ENCODE measurements at regions not wholly inside any gene's neighbourhood (a gene's known extent, or its start where the extent isn't known, plus 50 kb on each side); places are given as distances from the start of the nearest gene placed in this dataset.

GRCh38 chr5:20340126-20340525 is 352.1 kb upstream of the CDH18 start:
- Histone ChIP-seq H3K4ac (ENCODE audit: low read depth, low read length) (no peak overlapping the region), H3K27ac (ENCODE audit: insufficient read length, low read depth, low read length) (no peak overlapping the region), H3K27me3 (ENCODE audit: insufficient read depth, low read length) (no peaks in the 10 kb centered on the region), H2AFZ (ENCODE audit: low read length) (no peak overlapping the region), H3K79me1 (ENCODE audit: insufficient read depth, low read depth, low read length, poor library complexity, severe bottlenecking) (no peaks in the 10 kb centered on the region), H2AK5ac (ENCODE audit: insufficient read length, low read length) (no peak overlapping the region), H2BK12ac (ENCODE audit: insufficient read length, low read depth, low read length) (no peak overlapping the region), H3K23ac (ENCODE audit: insufficient read length, low read depth, low read length) (no peak overlapping the region), H3K56ac (ENCODE audit: insufficient read length, low read depth, low read length) (no peak overlapping the region), H2BK15ac (ENCODE audit: low read depth, low read length) (no peak overlapping the region), H2BK20ac (ENCODE audit: low read depth, low read length, poor library complexity, severe bottlenecking) (no peak overlapping the region), H3K23me2 (ENCODE audit: insufficient read length, low read depth, low read length, poor library complexity, severe bottlenecking) (no peaks in the 10 kb centered on the region), H3K9me3 (ENCODE audit: control insufficient read depth, low read depth, low read length) (no peaks in the 10 kb centered on the region), H3K4me1 (ENCODE audit: insufficient read depth, low read length) (no peaks in the 10 kb centered on the region), H4K91ac (ENCODE audit: insufficient read length, low read depth, low read length) (no peak overlapping the region), H4K5ac (ENCODE audit: insufficient read length, low read depth, low read length) (no peak overlapping the region), H2BK120ac (ENCODE audit: low read depth, low read length, poor library complexity, severe bottlenecking) (no peak overlapping the region), H3K9ac (ENCODE audit: extremely low read depth, insufficient read length, low read length) (no peak overlapping the region), H4K20me1 (ENCODE audit: control insufficient read depth, insufficient read depth, insufficient read length) (no peaks in the 10 kb centered on the region), H3K18ac (ENCODE audit: insufficient read length, low read depth, low read length) (no peak overlapping the region), H2BK5ac (ENCODE audit: insufficient read length, low read length) (no peak overlapping the region), H3K14ac (ENCODE audit: insufficient read depth, low read length) (no peak overlapping the region), H3K79me2 (ENCODE audit: insufficient read depth, low read length) (no peaks in the 10 kb centered on the region), H3T11ph (ENCODE audit: low read length) (no peak overlapping the region), H4K8ac (replicated peaks; ENCODE audit: insufficient read length, low read depth, low read length) (no peak overlapping the region), H3K4me2 (ENCODE audit: insufficient read depth, insufficient read length, low read length) (no peak overlapping the region)
- no peak; the same call in 2 of the 3 replicates for TF ChIP-seq CTCF (conservative IDR thresholded peaks at IDR 0.05)
- no peak for DNase-seq
- Mint-ChIP-seq H3K27ac (no peak overlapping the region), H3K27me3 (ENCODE audit: low read depth) (no peaks in the 10 kb centered on the region; the same call in 1 of the 2 replicates), H3K4me3 (no peak overlapping the region), H3K36me3 (ENCODE audit: insufficient read depth in 1 of 3, low read depth in 3 of 3) (peaks cover 4 to 18% (median 10%) of the 10 kb centered on the region in 3 experiments; a peak in 5 of 7 replicates), H3K4me1 (no peaks in the 10 kb centered on the region), H3K9me3 (peaks cover 14 to 25% of the 10 kb centered on the region in 2 experiments)
- no CpG with 5 or more reads among the region's 3 CpGs for WGBS (ENCODE audit: extremely low coverage, insufficient read length, low lambda C conversion rate)
